Endothelial cell of umbilical vein (primary cell): ENCODE measurements at regions not wholly inside any gene's neighbourhood (a gene's known extent, or its start where the extent isn't known, plus 50 kb on each side); places are given as distances from the start of the nearest gene placed in this dataset.

Experiments used
- BruUV-seq: library from RNA; stranded (reverse); fragments of 400-500 nt; replicated peaks from 2 replicates; lab custom pipeline; 2021; lab: Mats Ljungman, UMichigan
- CTCF ChIA-PET: fragments of 300-600, 350-600 bp; sonication (Branson Sonifier 250); formaldehyde crosslinking; loops from one replicate; lab custom pipeline; 2021; ENCODE audit warnings: antibody characterized with exemption, inconsistent platforms; lab: Charles Lee
- POLR2A ChIA-PET: fragments of 300-600, 350-600 bp; sonication (Branson Sonifier 250); formaldehyde crosslinking; loops from one replicate; lab custom pipeline; 2021; ENCODE audit warnings: antibody characterized with exemption, inconsistent platforms; lab: Charles Lee
- DNase-seq: peaks from one replicate; pipeline ENCODE4 v3.0.0-alpha.2; 2011; ENCODE audit warnings: low read depth, low spot score
- FAIRE-seq: peaks from 2 replicates; lab custom pipeline; 2011; peaks lifted over from hg19 to GRCh38; lab: Jason Lieb, UNC
- H2AFZ ChIP-seq: 2 replicates; pipeline ENCODE4 v1.6.0; 2012; ENCODE audit warnings: low read depth, low read length, control low read depth, inconsistent platforms
- H3K27ac ChIP-seq: 2 replicates; pipeline ENCODE4 v1.5.1; 2011; ENCODE audit warnings: low read depth, mild to moderate bottlenecking, control low read depth, low read length, moderate library complexity; ENCODE audit not compliant: insufficient read depth
- H3K27me3 ChIP-seq, 2 experiments: 2 replicates each; pipeline versions ENCODE4 v1.6.0 to v1.6.1; 2011; ENCODE audit warnings: low read length in 2 of 2, mixed read lengths in 1 of 2; ENCODE audit not compliant: control insufficient read depth in 2 of 2, insufficient read depth in 2 of 2
- H3K36me3 ChIP-seq, 2 experiments: 2 replicates in 1 of 2; 3 replicates in 1 of 2; pipeline ENCODE4 v1.5.1; 2011; ENCODE audit warnings: low read length in 2 of 2, mild to moderate bottlenecking in 1 of 2, moderate library complexity in 1 of 2; ENCODE audit not compliant: control insufficient read depth in 2 of 2, insufficient read depth in 2 of 2; ENCODE audit errors: extremely low read depth in 1 of 2
- H3K4me1 ChIP-seq: 3 replicates; pipeline ENCODE4 v1.5.1; 2011; ENCODE audit warnings: mild to moderate bottlenecking, low read length; ENCODE audit not compliant: control insufficient read depth, insufficient read depth; ENCODE audit errors: extremely low read depth
- H3K4me2 ChIP-seq: 2 replicates; pipeline ENCODE4 v1.6.1; 2011; ENCODE audit warnings: low read length, control low read depth, mixed read lengths; ENCODE audit not compliant: insufficient read depth
- H3K4me3 ChIP-seq, 3 experiments: fragments of 200-600 bp in 1 of 3; sonication (generic), shearing (Covaris generic) in 1 of 3; replicated peaks in 1 of 3; 2 replicates each; pipeline ENCODE4 v1.5.1; 2011 to 2016; ENCODE audit warnings: control low read depth in 3 of 3, low read length in 3 of 3, mild to moderate bottlenecking in 2 of 3, inconsistent platforms in 1 of 3, low read depth in 1 of 3, moderate library complexity in 1 of 3; ENCODE audit not compliant: insufficient read depth in 1 of 3
- H3K79me2 ChIP-seq: 2 replicates; pipeline ENCODE4 v1.6.0; 2012; ENCODE audit warnings: low read length, inconsistent platforms; ENCODE audit not compliant: control insufficient read depth, insufficient read depth
- H3K9ac ChIP-seq: replicated peaks from 2 replicates; pipeline ENCODE3; 2011; ENCODE audit warnings: low read length, control low read depth; ENCODE audit not compliant: insufficient read depth; ENCODE audit errors: extremely low read depth
- H3K9me1 ChIP-seq: replicated peaks from 3 replicates; pipeline ENCODE4 v1.6.0; 2011; ENCODE audit warnings: mild to moderate bottlenecking, low read length; ENCODE audit not compliant: control insufficient read depth, insufficient read depth; ENCODE audit errors: extremely low read depth
- H3K9me3 ChIP-seq: replicated peaks from 2 replicates; pipeline ENCODE4 v1.5.1; 2012; ENCODE audit warnings: low read length, inconsistent platforms; ENCODE audit not compliant: control insufficient read depth, insufficient read depth
- H4K20me1 ChIP-seq: replicated peaks from 2 replicates; pipeline ENCODE3; 2011; ENCODE audit warnings: mild to moderate bottlenecking, low read length; ENCODE audit not compliant: control insufficient read depth, insufficient read depth; ENCODE audit errors: extremely low read depth
- CTCF ChIP-seq, 2 donors: IDR thresholded peaks; 1 replicate in 1 of 2; 2 replicates in 1 of 2; pipeline ENCODE4 v1.5.1; 2011; ENCODE audit warnings: low read length in 2 of 2, mild to moderate bottlenecking in 2 of 2, moderate library complexity in 2 of 2, control low read depth in 1 of 2, inconsistent platforms in 1 of 2, low read depth in 1 of 2; ENCODE audit not compliant: insufficient read depth in 1 of 2; ENCODE audit errors: extremely low read depth in 1 of 2
- EZH2 ChIP-seq: IDR thresholded peaks from 2 replicates; pipeline ENCODE4 v1.6.1; 2012; ENCODE audit warnings: borderline replicate concordance, low read depth, mild to moderate bottlenecking, moderate library complexity, low read length, inconsistent platforms; ENCODE audit not compliant: severe bottlenecking
- FOS ChIP-seq: IDR thresholded peaks from 2 replicates; pipeline ENCODE4 v1.6.1; 2011; ENCODE audit warnings: mild to moderate bottlenecking, low read length, moderate library complexity, borderline replicate concordance; ENCODE audit not compliant: insufficient read depth
- GATA2 ChIP-seq: IDR thresholded peaks from 2 replicates; pipeline ENCODE4 v1.7.0; 2011; ENCODE audit warnings: low read depth, mild to moderate bottlenecking, moderate library complexity, mixed read lengths, low read length; ENCODE audit not compliant: insufficient read length, insufficient read depth
- JUN ChIP-seq: IDR thresholded peaks from 2 replicates; pipeline ENCODE4 v1.6.1; 2011; ENCODE audit warnings: borderline replicate concordance, low read depth; ENCODE audit not compliant: insufficient read length, insufficient read depth
- MAX ChIP-seq: IDR thresholded peaks from 2 replicates; pipeline ENCODE4 v1.6.1; 2011; ENCODE audit not compliant: insufficient read depth, insufficient read length
- MYC ChIP-seq: IDR thresholded peaks from one replicate; pipeline ENCODE4 v1.6.1; 2011; ENCODE audit warnings: mild to moderate bottlenecking, low read depth, low read length
- POLR2A ChIP-seq: IDR thresholded peaks from 2 replicates; pipeline ENCODE4 v1.6.1; 2012; ENCODE audit warnings: low read depth, mild to moderate bottlenecking, control low read depth, low read length
- POLR2AphosphoS5 ChIP-seq: IDR thresholded peaks from 2 replicates; pipeline ENCODE4 v1.6.1; 2012; ENCODE audit warnings: low read depth, mild to moderate bottlenecking, control low read depth, low read length, moderate library complexity; ENCODE audit not compliant: insufficient read depth
- dilution Hi-C: fragments of 300-500 bp; cut with MboI; formaldehyde crosslinking; loops from one replicate; pipeline ENCODE4 v1.15.0; 2019; ENCODE audit warnings: low sequenced_read_pairs; ENCODE audit not compliant: extremely low pct_ligation_motif_present
- intact Hi-C: fragments of 100-400 bp; cut with micrococcal nuclease; formaldehyde crosslinking; loops from one replicate; pipeline ENCODE4 v1.10.0; 2022

- no TSS peak for BruUV-seq
- Histone ChIP-seq H3K4me1 (no peaks in the 10 kb centered on the region), H3K27ac (no peak overlapping the region), H3K4me2 (no peak overlapping the region), H3K27me3 (peaks cover 16 to 22% of the 10 kb centered on the region in 2 experiments), H3K36me3 (no peaks in the 10 kb centered on the region), H3K9me1 (no peaks in the 10 kb centered on the region), H4K20me1 (no peaks in the 10 kb centered on the region), H2AFZ (no peak overlapping the region), H3K9ac (no peak overlapping the region), H3K79me2 (no peaks in the 10 kb centered on the region), H3K4me3 (no peak overlapping the region), H3K9me3 (no peaks in the 10 kb centered on the region)
- ChIA-PET POLR2A (no interaction called here), CTCF (no interaction called here)
- FAIRE-seq = no peak
- dilution Hi-C loops (no loop called here), intact Hi-C loops (no loop called here)
- DNase-seq = no peak
- no peak for TF ChIP-seq MAX
- no peak for TF ChIP-seq MYC
- no peak for TF ChIP-seq CTCF (IDR thresholded peaks at IDR 0.05; ENCODE audit: extremely low read depth in 1 of 2, insufficient read depth in 1 of 2, low read depth in 1 of 2, low read length in 2 of 2)
- no peak for TF ChIP-seq FOS
- no peak for TF ChIP-seq POLR2A
- TF ChIP-seq POLR2AphosphoS5 = no peak
- no peak for TF ChIP-seq JUN
- TF ChIP-seq GATA2 = no peak
- TF ChIP-seq EZH2 = no peak
Observed at GRCh38 chr10:28810057-28810870, 132.9 kb downstream of the BAMBI start.
